H54 (cell line): ENCODE measurements at regions not wholly inside any gene's neighbourhood (a gene's known extent, or its start where the extent isn't known, plus 50 kb on each side); places are given as distances from the start of the nearest gene placed in this dataset.

Source experiments
- DNase-seq: peaks from one replicate; pipeline ENCODE4 v3.0.0; 2011; ENCODE audit warnings: low spot score, mixed read lengths; ENCODE audit not compliant: insufficient read length
- FAIRE-seq: peaks from 3 replicates; lab custom pipeline; 2011; peaks lifted over from hg19 to GRCh38; lab: Jason Lieb, UNC
- POLR2A ChIP-seq: IDR thresholded peaks from 2 replicates; pipeline ENCODE4 v1.6.1; 2011; ENCODE audit warnings: low read depth, mild to moderate bottlenecking, low read length

- no peak for DNase-seq
- TF ChIP-seq POLR2A: no peak
- FAIRE-seq: no peak
These were observed 77.0 kb upstream of the IL12A start for GRCh38 chr3:159911664-159912037.

- no peak for TF ChIP-seq POLR2A
- DNase-seq: no peak
These were observed 74.8 kb upstream of the IL12A start for GRCh38 chr3:159913712-159914414.

GRCh38 chr3:159914426-159914825 is 74.2 kb upstream of the IL12A start:
- no peak for TF ChIP-seq POLR2A
- FAIRE-seq (no peak), DNase-seq (no peak)

More at GRCh38 chr3:159913712-159914414, 74.8 kb upstream of the IL12A start:
- peak; percentile 66 for FAIRE-seq

GRCh38 chr3:159916052-159916451 is 72.6 kb upstream of the IL12A start:
- FAIRE-seq (no peak), DNase-seq (no peak)
- TF ChIP-seq POLR2A: no peak

- no peak for TF ChIP-seq POLR2A
- no peak for FAIRE-seq
- no peak for DNase-seq
These were observed 71.5 kb upstream of the IL12A start for GRCh38 chr3:159917141-159917540.

- TF ChIP-seq POLR2A: no peak
- no peak for DNase-seq
- peak; percentile 85 for FAIRE-seq
These were observed 68.8 kb upstream of the IL12A start for GRCh38 chr3:159919873-159920272.

GRCh38 chr3:159922193-159922840 is 66.3 kb upstream of the IL12A start:
- DNase-seq: no peak
- TF ChIP-seq POLR2A: no peak
- no peak for FAIRE-seq

- no peak for DNase-seq
- FAIRE-seq: no peak
- TF ChIP-seq POLR2A: no peak
These were observed 65.7 kb upstream of the IL12A start for GRCh38 chr3:159922861-159923312.

GRCh38 chr3:159923336-159923735 is 65.3 kb upstream of the IL12A start:
- TF ChIP-seq POLR2A: no peak
- DNase-seq: no peak
- FAIRE-seq: no peak

- no peak for TF ChIP-seq POLR2A
- no peak for DNase-seq
- no peak for FAIRE-seq
These were observed 64.7 kb upstream of the IL12A start for GRCh38 chr3:159923956-159924355.

GRCh38 chr3:159924411-159924810 is 64.2 kb upstream of the IL12A start:
- FAIRE-seq: no peak
- no peak for TF ChIP-seq POLR2A

GRCh38 chr3:159925248-159925647 is 63.4 kb upstream of the IL12A start:
- TF ChIP-seq POLR2A: no peak
- FAIRE-seq: no peak
- DNase-seq: no peak

More at GRCh38 chr3:159924411-159924810, 64.2 kb upstream of the IL12A start:
- no peak for DNase-seq

- FAIRE-seq (no peak), DNase-seq (no peak)
- no peak for TF ChIP-seq POLR2A
These were observed 62.1 kb upstream of the IL12A start for GRCh38 chr3:159926573-159926972.

- DNase-seq (no peak), FAIRE-seq (no peak)
- no peak for TF ChIP-seq POLR2A
These were observed 60.6 kb upstream of the IL12A start for GRCh38 chr3:159928071-159928491.

GRCh38 chr3:159928666-159929065 is 60.0 kb upstream of the IL12A start:
- DNase-seq: peak; percentile 59
- peak; percentile 93 for FAIRE-seq
- no peak for TF ChIP-seq POLR2A
